ENCODE measurements at regions not wholly inside any gene's neighbourhood (a gene's known extent, or its start where the extent isn't known, plus 50 kb on each side); places are given as distances from the start of the nearest gene placed in this dataset.

DNA sequence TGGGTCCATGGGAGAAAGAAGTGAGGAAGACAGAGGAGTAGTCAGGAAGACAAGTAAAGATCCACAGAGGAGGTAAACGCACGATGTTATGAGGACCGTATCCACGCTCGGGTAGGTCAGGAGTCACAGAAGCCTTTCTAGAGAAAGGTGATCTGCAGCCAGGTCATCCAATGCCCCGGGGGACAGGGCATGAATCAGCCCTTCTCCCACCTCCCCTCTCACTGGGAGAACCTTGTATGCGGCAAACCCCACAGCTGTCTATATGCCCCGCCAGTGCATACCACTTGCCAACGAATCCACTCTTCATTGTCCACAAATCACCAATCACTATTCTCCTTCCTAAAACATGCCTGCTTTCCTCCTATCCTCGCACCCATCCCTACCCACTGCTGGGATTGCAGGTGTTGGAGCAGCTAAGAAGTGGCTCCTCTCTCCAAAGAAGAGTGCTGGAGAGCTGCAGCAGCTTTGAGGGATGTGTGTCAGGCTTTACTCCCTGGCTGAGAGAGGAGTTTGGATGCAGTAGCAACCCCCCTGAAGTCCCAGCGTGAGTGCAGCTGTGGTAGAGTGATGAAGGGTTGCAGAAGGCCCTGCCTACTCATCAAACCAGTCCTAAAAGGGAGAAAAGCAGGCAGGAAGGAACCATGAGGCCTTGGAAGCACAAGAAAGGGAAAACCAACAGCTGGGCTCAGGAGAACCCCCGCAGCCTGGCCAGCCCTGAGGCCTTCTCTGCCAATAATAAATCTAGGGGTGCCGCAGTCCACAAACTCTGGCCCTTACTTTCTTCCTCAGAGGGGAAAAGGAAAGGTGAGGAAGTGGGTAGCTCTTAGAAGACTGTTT lies 102.2 kb upstream of the GADD45A start:
- TF ChIP-seq, protein P1, sequence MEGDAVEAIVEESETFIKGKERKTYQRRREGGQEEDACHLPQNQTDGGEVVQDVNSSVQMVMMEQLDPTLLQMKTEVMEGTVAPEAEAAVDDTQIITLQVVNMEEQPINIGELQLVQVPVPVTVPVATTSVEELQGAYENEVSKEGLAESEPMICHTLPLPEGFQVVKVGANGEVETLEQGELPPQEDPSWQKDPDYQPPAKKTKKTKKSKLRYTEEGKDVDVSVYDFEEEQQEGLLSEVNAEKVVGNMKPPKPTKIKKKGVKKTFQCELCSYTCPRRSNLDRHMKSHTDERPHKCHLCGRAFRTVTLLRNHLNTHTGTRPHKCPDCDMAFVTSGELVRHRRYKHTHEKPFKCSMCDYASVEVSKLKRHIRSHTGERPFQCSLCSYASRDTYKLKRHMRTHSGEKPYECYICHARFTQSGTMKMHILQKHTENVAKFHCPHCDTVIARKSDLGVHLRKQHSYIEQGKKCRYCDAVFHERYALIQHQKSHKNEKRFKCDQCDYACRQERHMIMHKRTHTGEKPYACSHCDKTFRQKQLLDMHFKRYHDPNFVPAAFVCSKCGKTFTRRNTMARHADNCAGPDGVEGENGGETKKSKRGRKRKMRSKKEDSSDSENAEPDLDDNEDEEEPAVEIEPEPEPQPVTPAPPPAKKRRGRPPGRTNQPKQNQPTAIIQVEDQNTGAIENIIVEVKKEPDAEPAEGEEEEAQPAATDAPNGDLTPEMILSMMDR (IDR thresholded peaks at IDR 0.05; ENCODE audit: low read depth, low read length) = no peak
- no peak for TF ChIP-seq MYC (IDR thresholded peaks at IDR 0.05; ENCODE audit: low read depth, low read length)
